Common myeloid progenitor, CD34-positive (primary cell): ENCODE measurements at regions not wholly inside any gene's neighbourhood (a gene's known extent, or its start where the extent isn't known, plus 50 kb on each side); places are given as distances from the start of the nearest gene placed in this dataset.
"Not testable (repeated sequence)": the region's sequence is repeated elsewhere in the genome, so short reads cannot be mapped to it uniquely, and the experiment has no call there.

Experiments
- CTCF ChIA-PET: fragments of 350-600 bp; sonication (Branson Sonifier 250); formaldehyde crosslinking; loops from one replicate; lab custom pipeline; 2021; ENCODE audit warnings: antibody characterized with exemption; lab: Charles Lee
- POLR2A ChIA-PET: fragments of 350-600 bp; sonication (Branson Sonifier 250); formaldehyde crosslinking; loops from one replicate; lab custom pipeline; 2021; ENCODE audit warnings: antibody characterized with exemption; lab: Charles Lee
- DNase-seq, 3 donors: peaks; one replicate each; pipeline versions ENCODE4 v3.0.0 to v3.0.0-alpha.2; 2013
- H3K27ac ChIP-seq, 2 experiments: 1 replicate in 1 of 2; 2 replicates in 1 of 2; pipeline ENCODE4 v1.7.0; 2013; ENCODE audit warnings: inconsistent platforms in 2 of 2, low read length in 2 of 2, mild to moderate bottlenecking in 2 of 2, low read depth in 1 of 2, moderate library complexity in 1 of 2; ENCODE audit not compliant: severe bottlenecking in 2 of 2, insufficient read depth in 1 of 2, poor library complexity in 1 of 2
- H3K27me3 ChIP-seq, 5 experiments: replicated peaks in 2 of 5; 1 replicate in 3 of 5; 2 replicates in 2 of 5; pipeline versions ENCODE4 v1.6.1 to v1.7.0; 2013; ENCODE audit warnings: low read length in 4 of 5, mild to moderate bottlenecking in 2 of 5, moderate library complexity in 2 of 5, inconsistent platforms in 1 of 5; ENCODE audit not compliant: insufficient read depth in 5 of 5, control insufficient read depth in 4 of 5
- H3K36me3 ChIP-seq, 4 experiments: 1 replicate in 2 of 4; 2 replicates in 2 of 4; pipeline versions ENCODE4 v1.6.1 to v1.7.0; 2013; ENCODE audit warnings: low read length in 3 of 4, control low read depth in 1 of 4, mild to moderate bottlenecking in 1 of 4; ENCODE audit not compliant: control insufficient read depth in 4 of 4, insufficient read depth in 4 of 4
- H3K4me1 ChIP-seq, 4 experiments: 1 replicate in 3 of 4; 2 replicates in 1 of 4; pipeline versions ENCODE4 v1.6.1 to v1.7.1; 2013; ENCODE audit warnings: low read length in 3 of 4, mild to moderate bottlenecking in 3 of 4, control low read depth in 1 of 4, inconsistent platforms in 1 of 4, moderate library complexity in 1 of 4; ENCODE audit not compliant: control insufficient read depth in 4 of 4, insufficient read depth in 4 of 4; ENCODE audit errors: control extremely low read depth in 1 of 4
- H3K4me3 ChIP-seq, 7 experiments: 1 replicate in 4 of 7; 2 replicates in 3 of 7; pipeline versions ENCODE4 v1.5.1 to v1.7.0; 2013; ENCODE audit warnings: mild to moderate bottlenecking in 7 of 7, low read length in 6 of 7, moderate library complexity in 6 of 7, inconsistent platforms in 2 of 7, low read depth in 2 of 7, control low read depth in 1 of 7; ENCODE audit not compliant: insufficient read depth in 4 of 7, control insufficient read depth in 1 of 7; ENCODE audit errors: extremely low read depth in 1 of 7
- H3K9me3 ChIP-seq, 5 experiments: 1 replicate in 4 of 5; 2 replicates in 1 of 5; pipeline versions ENCODE4 v1.6.1 to v1.7.1; 2013; ENCODE audit warnings: low read length in 4 of 5, mild to moderate bottlenecking in 2 of 5, inconsistent platforms in 1 of 5, low read depth in 1 of 5, moderate library complexity in 1 of 5; ENCODE audit not compliant: control insufficient read depth in 4 of 5, insufficient read depth in 2 of 5; ENCODE audit errors: control extremely low read depth in 1 of 5
- WGBS: methylation state at CpG from one replicate; pipeline ENCODE4 v1.1.5; 2013; ENCODE audit not compliant: insufficient coverage; 5-methylcytosine and 5-hydroxymethylcytosine counted together

DNA sequence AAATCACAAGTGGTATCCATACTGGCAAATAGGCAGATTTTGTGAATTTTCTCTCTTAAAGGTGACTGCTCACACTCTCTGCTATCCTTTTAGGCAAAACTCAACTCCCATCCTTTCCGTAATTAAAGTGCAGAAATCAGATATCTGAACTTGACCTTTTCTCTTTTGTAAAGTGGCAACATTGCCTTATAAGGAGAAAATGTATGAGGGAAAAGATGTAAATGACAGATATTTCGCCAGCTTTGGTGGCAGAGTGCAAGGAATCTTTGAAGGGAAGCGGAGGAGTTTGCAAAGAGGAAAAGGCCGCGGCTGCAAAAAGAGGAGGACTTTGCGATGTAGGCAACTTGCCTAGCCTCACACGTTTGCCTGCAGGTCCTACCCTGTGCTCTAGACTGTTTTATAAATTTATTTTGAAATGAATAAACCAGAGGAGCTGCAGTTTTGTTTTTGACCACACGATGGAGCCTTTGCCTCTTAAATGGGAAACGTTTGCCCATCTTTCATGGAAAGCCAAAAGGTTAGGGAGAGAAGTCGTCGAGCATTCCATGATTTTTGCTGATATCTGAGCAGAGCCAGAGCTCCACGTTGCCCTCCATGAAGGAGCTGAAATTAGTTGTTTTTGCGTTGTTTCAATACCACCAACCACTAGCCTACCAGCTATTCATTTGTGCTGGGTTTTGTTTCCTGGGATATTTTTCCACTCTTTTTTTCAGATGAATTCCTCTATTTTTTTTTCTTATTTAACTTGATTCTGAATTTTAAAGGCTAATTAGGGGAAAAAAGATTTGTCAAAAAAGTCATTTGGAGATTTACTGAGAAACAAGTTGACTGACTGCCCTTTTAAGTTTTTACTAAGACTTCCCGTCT is 242.3 kb downstream of the LMX1A start:
- WGBS, result 39% methylated on average over 10 of the region's 14 CpGs
- no peaks in the 10 kb centered on the region for H3K9me3 ChIP-seq
- H3K27ac ChIP-seq, result no peak overlapping the region
- no peaks in the 10 kb centered on the region for H3K36me3 ChIP-seq
- CTCF ChIA-PET, result interaction anchor here (1.2 to 1.9 kb wide), 2 partner anchors 15 to 32 kb away, joined by 3 to 8 read pairs; no protein-coding TSS in a partner anchor
- H3K4me1 ChIP-seq, result peaks cover 0 to 4% (median 2%) of the 10 kb centered on the region in 4 experiments
- peaks cover 9 to 57% (median 23%) of the 10 kb centered on the region in 5 experiments for H3K27me3 ChIP-seq
- POLR2A ChIA-PET, result no interaction called here
- H3K4me3 ChIP-seq, result no peak overlapping the region
- peak; percentile 8 to 33 (median 18) for DNase-seq

DNA sequence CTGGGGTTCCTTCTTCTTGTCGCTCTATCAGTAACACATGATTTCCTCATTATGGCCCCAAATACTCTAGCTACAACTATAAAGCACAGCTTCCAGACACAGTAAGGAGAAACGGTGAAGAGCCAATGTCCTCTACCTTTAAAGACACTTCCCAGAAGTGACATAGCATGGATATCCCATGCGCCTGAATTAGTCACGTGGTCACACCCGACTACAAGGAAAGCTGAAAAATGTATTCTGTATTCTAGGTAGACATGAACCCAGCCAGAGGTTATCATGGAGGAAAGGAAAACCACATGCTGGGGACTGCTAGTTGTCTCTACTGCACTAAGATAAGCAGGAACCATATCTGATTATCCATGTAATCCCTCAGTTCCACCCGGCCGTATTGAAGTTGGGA is 244.3 kb downstream of the LMX1A start:
- POLR2A ChIA-PET, result no interaction called here
- 95% methylated on average over 7 of the region's 7 CpGs for WGBS
- H3K36me3 ChIP-seq, result no peaks in the 10 kb centered on the region
- H3K9me3 ChIP-seq, result no peaks in the 10 kb centered on the region
- H3K27me3 ChIP-seq, result peaks cover 2 to 37% (median 9%) of the 10 kb centered on the region in 5 experiments
- H3K27ac ChIP-seq, result no peak overlapping the region
- H3K4me3 ChIP-seq, result no peak overlapping the region
- DNase-seq, result no peak
- peaks cover 0 to under 1% (median 0%) of the 10 kb centered on the region in 4 experiments for H3K4me1 ChIP-seq
- CTCF ChIA-PET, result interaction anchor here (1.0 to 1.4 kb wide), 2 partner anchors 25 to 33 kb away, joined by 3 read pairs; no protein-coding TSS in a partner anchor

DNA sequence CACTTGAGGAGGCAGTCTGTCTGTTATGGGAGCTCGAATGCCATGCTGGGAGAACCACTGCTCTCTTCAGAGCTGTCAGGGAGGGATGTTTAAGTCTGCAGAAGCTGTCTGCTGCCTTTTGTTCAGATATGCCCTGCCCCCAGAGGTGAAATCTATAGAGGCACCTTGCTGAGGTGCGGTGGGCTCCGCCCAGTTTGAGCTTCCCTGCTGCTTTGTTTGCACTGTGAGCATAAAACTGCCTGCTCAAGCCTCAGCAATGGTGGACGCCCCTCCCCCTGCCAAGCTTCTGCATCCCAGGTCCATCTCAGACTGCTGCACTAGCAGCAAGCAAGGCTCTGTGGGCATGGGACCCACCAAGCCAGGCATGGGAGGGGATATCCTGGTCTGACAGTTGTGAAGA is 247.5 kb downstream of the LMX1A start:
- Histone ChIP-seq H3K27ac (no peak overlapping the region), H3K36me3 (no peaks in the 10 kb centered on the region), H3K9me3 (no peaks in the 10 kb centered on the region), H3K4me3 (no peak overlapping the region), H3K4me1 (no peaks in the 10 kb centered on the region), H3K27me3 (peaks cover 0 to 10% (median 2%) of the 10 kb centered on the region in 5 experiments)
- POLR2A ChIA-PET, result no interaction called here
- CTCF ChIA-PET, result no interaction called here
- 90% methylated on average over 3 of the region's 4 CpGs for WGBS
- DNase-seq, result no peak

DNA sequence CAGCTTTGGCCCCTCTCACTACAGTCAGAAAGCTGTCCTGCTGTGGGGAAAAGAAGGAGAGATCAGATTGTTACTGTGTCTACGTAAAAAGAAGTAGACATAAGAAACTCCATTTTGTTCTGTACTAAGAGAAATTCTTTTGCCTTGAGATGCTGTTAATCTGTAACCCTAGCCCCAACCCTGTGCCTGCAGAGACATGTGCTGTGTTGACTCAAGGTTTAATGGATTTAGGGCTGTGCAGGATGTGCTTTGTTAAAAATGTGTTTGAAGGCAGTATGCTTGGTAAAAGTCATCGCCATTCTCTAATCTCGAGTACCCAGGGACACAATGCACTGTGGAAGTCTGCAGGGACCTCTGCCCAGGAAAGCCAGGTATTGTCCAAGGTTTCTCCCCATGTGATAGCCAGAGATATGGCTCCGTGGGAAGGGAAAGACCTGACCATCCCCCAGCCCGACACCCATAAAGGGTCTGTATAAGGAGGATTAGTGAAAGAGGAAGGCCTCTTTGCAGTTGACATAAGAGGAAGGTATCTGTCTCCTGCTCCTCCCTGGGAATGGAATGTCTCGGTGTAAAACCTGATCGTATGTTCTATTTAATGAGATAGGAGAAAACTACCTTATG is 263.9 kb downstream of the LMX1A start:
- CTCF ChIA-PET, result not testable (repeated sequence)

DNA sequence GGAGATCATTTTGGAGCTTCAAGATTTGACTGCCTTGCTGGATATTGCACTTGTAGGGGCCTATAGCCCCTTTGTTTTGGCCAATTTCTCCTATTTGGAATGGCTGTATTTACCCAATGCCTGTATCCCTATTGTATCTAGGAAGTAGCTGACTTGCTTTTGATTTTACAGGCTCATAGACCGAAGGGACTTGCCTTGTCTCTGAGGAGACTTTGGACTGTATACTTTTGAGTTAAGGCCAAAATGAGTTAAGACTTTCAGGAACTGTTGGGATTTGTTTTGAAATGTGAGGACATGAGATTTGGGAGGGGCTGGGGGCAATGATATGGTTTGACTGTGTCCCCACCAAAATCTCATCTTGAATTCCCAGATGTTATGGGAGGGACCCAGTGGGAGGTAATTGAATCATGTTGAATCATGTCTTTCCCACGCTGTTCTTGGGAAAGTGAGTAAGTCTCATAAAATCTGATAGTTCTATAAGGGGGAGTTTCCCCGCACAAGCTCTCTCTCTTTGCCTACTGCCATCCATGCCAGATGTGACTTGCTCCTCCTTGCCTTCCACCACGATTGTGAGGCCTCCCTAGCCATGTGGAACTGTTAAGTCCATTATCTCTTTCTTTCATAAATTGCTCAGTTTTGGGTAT is 276.1 kb downstream of the LMX1A start:
- ChIA-PET POLR2A (no interaction called here), CTCF (interaction anchor here (2.0 kb wide), 1 partner anchor 8 kb away, joined by 5 read pairs; no protein-coding TSS in a partner anchor)
- Histone ChIP-seq H3K36me3 (no peaks in the 10 kb centered on the region), H3K9me3 (peaks cover 0 to 4% (median 0%) of the 10 kb centered on the region in 5 experiments), H3K27me3 (no peaks in the 10 kb centered on the region), H3K27ac (no peak overlapping the region), H3K4me1 (no peaks in the 10 kb centered on the region), H3K4me3 (no peak overlapping the region)
- DNase-seq, result no peak
- WGBS, result 80% methylated on average over 3 of the region's 4 CpGs

More for the DNA sequence above, 263.9 kb downstream of the LMX1A start:
- H3K4me1 ChIP-seq, H3K36me3 ChIP-seq, POLR2A ChIA-PET, H3K27me3 ChIP-seq, H3K4me3 ChIP-seq, DNase-seq, H3K27ac ChIP-seq: not testable (repeated sequence)
- 71% methylated on average over 5 of the region's 7 CpGs for WGBS
- peaks cover 0 to 12% (median 4%) of the 10 kb centered on the region in 5 experiments for H3K9me3 ChIP-seq

DNA sequence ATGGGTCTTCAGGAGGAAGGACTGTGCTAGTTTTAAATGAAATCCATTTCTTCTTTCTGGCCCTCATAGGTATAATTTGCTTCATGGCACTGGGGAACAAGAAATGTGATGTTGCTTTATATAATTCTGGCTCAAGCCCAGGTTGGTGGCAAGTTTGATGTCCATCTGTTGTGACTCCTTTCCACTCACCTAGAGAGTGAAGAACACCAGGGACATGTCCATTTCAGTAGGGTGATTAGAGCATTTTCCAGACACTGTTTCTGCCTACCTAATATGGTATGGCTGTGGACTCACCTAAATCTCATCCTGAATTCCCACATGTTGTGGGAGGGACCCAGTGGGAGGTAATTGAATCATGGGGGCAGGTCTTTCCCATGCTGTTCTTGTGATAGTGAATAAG is 278.1 kb downstream of the LMX1A start:
- H3K9me3 ChIP-seq, result peaks cover 0 to 4% (median 0%) of the 10 kb centered on the region in 5 experiments
- no peaks in the 10 kb centered on the region for H3K4me1 ChIP-seq
- ChIA-PET POLR2A (no interaction called here), CTCF (no interaction called here)
- H3K36me3 ChIP-seq, result no peaks in the 10 kb centered on the region
- no peak overlapping the region for H3K27ac ChIP-seq
- no peak for DNase-seq
- no peak overlapping the region for H3K4me3 ChIP-seq
- H3K27me3 ChIP-seq, result no peaks in the 10 kb centered on the region
